ENCODE measurements at regions not wholly inside any gene's neighbourhood (a gene's known extent, or its start where the extent isn't known, plus 50 kb on each side); places are given as distances from the start of the nearest gene placed in this dataset.

- no peak overlapping the region for H3K27ac Mint-ChIP-seq
- H3K4me1 Mint-ChIP-seq (ENCODE audit: low read depth), result no peaks in the 10 kb centered on the region
- no peaks in the 10 kb centered on the region for H3K36me3 Mint-ChIP-seq (ENCODE audit: low read depth)
- no peak for TF ChIP-seq CTCF (IDR thresholded peaks at IDR 0.05)
- peaks cover 44% of the 10 kb centered on the region for H3K9me3 Mint-ChIP-seq
- DNase-seq, result no peak
- peaks cover 5% of the 10 kb centered on the region for H3K27me3 Mint-ChIP-seq (ENCODE audit: insufficient read depth)
- no peak overlapping the region for H3K4me3 Mint-ChIP-seq
Observed at GRCh38 chr1:30313584-30313983, 409.8 kb downstream of the MATN1 start.

- Mint-ChIP-seq H3K9me3 (peaks cover 44% of the 10 kb centered on the region), H3K27ac (no peak overlapping the region), H3K4me3 (no peak overlapping the region), H3K4me1 (ENCODE audit: low read depth) (no peaks in the 10 kb centered on the region), H3K36me3 (ENCODE audit: low read depth) (no peaks in the 10 kb centered on the region), H3K27me3 (ENCODE audit: insufficient read depth) (peaks cover 5% of the 10 kb centered on the region)
- no peak for TF ChIP-seq CTCF (IDR thresholded peaks at IDR 0.05)
- no peak for DNase-seq
Observed at GRCh38 chr1:30313176-30313575, 410.2 kb downstream of the MATN1 start.

GRCh38 chr1:30312226-30312625 is 411.2 kb downstream of the MATN1 start:
- no peaks in the 10 kb centered on the region for H3K4me1 Mint-ChIP-seq (ENCODE audit: low read depth)
- no peak overlapping the region for H3K4me3 Mint-ChIP-seq
- no peak for DNase-seq
- H3K9me3 Mint-ChIP-seq, result peaks cover 37% of the 10 kb centered on the region
- TF ChIP-seq CTCF (IDR thresholded peaks at IDR 0.05), result no peak
- H3K27ac Mint-ChIP-seq, result no peak overlapping the region
- no peaks in the 10 kb centered on the region for H3K36me3 Mint-ChIP-seq (ENCODE audit: low read depth)
- peaks cover 5% of the 10 kb centered on the region for H3K27me3 Mint-ChIP-seq (ENCODE audit: insufficient read depth)

- no peak for DNase-seq
- H3K4me3 Mint-ChIP-seq, result no peak overlapping the region
- H3K4me1 Mint-ChIP-seq (ENCODE audit: low read depth), result no peaks in the 10 kb centered on the region
- H3K27ac Mint-ChIP-seq, result no peak overlapping the region
- peaks cover 32% of the 10 kb centered on the region for H3K9me3 Mint-ChIP-seq
- no peaks in the 10 kb centered on the region for H3K36me3 Mint-ChIP-seq (ENCODE audit: low read depth)
- H3K27me3 Mint-ChIP-seq (ENCODE audit: insufficient read depth), result peaks cover 5% of the 10 kb centered on the region
- TF ChIP-seq CTCF (IDR thresholded peaks at IDR 0.05), result no peak
Observed at GRCh38 chr1:30311749-30312148, 411.6 kb downstream of the MATN1 start.

- no peak overlapping the region for H3K4me3 Mint-ChIP-seq
- H3K27me3 Mint-ChIP-seq (ENCODE audit: insufficient read depth), result peaks cover 5% of the 10 kb centered on the region
- no peaks in the 10 kb centered on the region for H3K36me3 Mint-ChIP-seq (ENCODE audit: low read depth)
- DNase-seq, result no peak
- H3K27ac Mint-ChIP-seq, result no peak overlapping the region
- TF ChIP-seq CTCF (IDR thresholded peaks at IDR 0.05), result no peak
- no peaks in the 10 kb centered on the region for H3K4me1 Mint-ChIP-seq (ENCODE audit: low read depth)
- H3K9me3 Mint-ChIP-seq, result peaks cover 26% of the 10 kb centered on the region
Observed at GRCh38 chr1:30310966-30311742, 412.2 kb downstream of the MATN1 start.

Measured in HFFc6 (cell line).